ENCODE measurements at regions not wholly inside any gene's neighbourhood (a gene's known extent, or its start where the extent isn't known, plus 50 kb on each side); places are given as distances from the start of the nearest gene placed in this dataset.

GRCh38 chr6:14921878-14922671 lies 323.8 kb upstream of the JARID2 start:
- H3K36me3 Mint-ChIP-seq = no peaks in the 10 kb centered on the region
- H3K27me3 Mint-ChIP-seq = peaks cover 2% of the 10 kb centered on the region
- no peaks in the 10 kb centered on the region for H3K9me3 Mint-ChIP-seq
- H3K4me3 Mint-ChIP-seq = peak overlapping the region in 1 of 4 donors; percentile 60
- no peak overlapping the region for H3K27ac Mint-ChIP-seq
- H3K4me1 Mint-ChIP-seq = peaks cover 0 to 10% (median 9%) of the 10 kb centered on the region in 3 donors

GRCh38 chr6:14922706-14923460 lies 323.0 kb upstream of the JARID2 start:
- Mint-ChIP-seq H3K9me3 (no peaks in the 10 kb centered on the region), H3K27ac (no peak overlapping the region), H3K27me3 (peaks cover 2% of the 10 kb centered on the region), H3K36me3 (no peaks in the 10 kb centered on the region), H3K4me1 (peaks cover 0 to 10% (median 9%) of the 10 kb centered on the region in 3 donors), H3K4me3 (peak overlapping the region in 1 of 4 donors; percentile 60)

- Mint-ChIP-seq H3K4me1 (peaks cover 0 to 11% (median 9%) of the 10 kb centered on the region in 3 donors), H3K9me3 (no peaks in the 10 kb centered on the region), H3K27ac (no peak overlapping the region), H3K27me3 (peaks cover 2% of the 10 kb centered on the region), H3K36me3 (peaks cover 2% of the 10 kb centered on the region), H3K4me3 (no peak overlapping the region)
Observed at GRCh38 chr6:14924126-14925024, 321.5 kb upstream of the JARID2 start.

GRCh38 chr6:14925025-14925698 lies 320.7 kb upstream of the JARID2 start:
- Mint-ChIP-seq H3K36me3 (peaks cover 2% of the 10 kb centered on the region), H3K27ac (no peak overlapping the region), H3K9me3 (no peaks in the 10 kb centered on the region)

GRCh38 chr6:14925699-14926026 lies 320.2 kb upstream of the JARID2 start:
- Mint-ChIP-seq H3K9me3 (no peaks in the 10 kb centered on the region), H3K4me3 (no peak overlapping the region), H3K27ac (peak overlapping the region in 1 of 3 donors; percentile 11), H3K27me3 (peaks cover 2% of the 10 kb centered on the region), H3K36me3 (peaks cover 2% of the 10 kb centered on the region), H3K4me1 (peaks cover 5 to 13% (median 9%) of the 10 kb centered on the region in 3 donors)

More at GRCh38 chr6:14925025-14925698, 320.7 kb upstream of the JARID2 start:
- H3K4me3 Mint-ChIP-seq = no peak overlapping the region
- peaks cover 2% of the 10 kb centered on the region for H3K27me3 Mint-ChIP-seq
- H3K4me1 Mint-ChIP-seq = peaks cover 2 to 13% (median 9%) of the 10 kb centered on the region in 3 donors

- peaks cover 2 to 6% (median 5%) of the 10 kb centered on the region in 3 donors for H3K4me1 Mint-ChIP-seq
- H3K4me3 Mint-ChIP-seq = no peak overlapping the region
- peaks cover 0 to 3% (median 0%) of the 10 kb centered on the region in 3 donors for H3K9me3 Mint-ChIP-seq
- peak overlapping the region in 1 of 3 donors; percentile 5 for H3K27ac Mint-ChIP-seq
- H3K36me3 Mint-ChIP-seq = peaks cover 3% of the 10 kb centered on the region
- H3K27me3 Mint-ChIP-seq = peaks cover 1% of the 10 kb centered on the region
Observed at GRCh38 chr6:14927398-14927797, 318.5 kb upstream of the JARID2 start.

- H3K27ac Mint-ChIP-seq = no peak overlapping the region
- H3K4me3 Mint-ChIP-seq = no peak overlapping the region
- peaks cover 0 to 5% (median 4%) of the 10 kb centered on the region in 3 donors for H3K4me1 Mint-ChIP-seq
- no peaks in the 10 kb centered on the region for H3K27me3 Mint-ChIP-seq
- peaks cover 0 to 3% (median 0%) of the 10 kb centered on the region in 3 donors for H3K9me3 Mint-ChIP-seq
- peaks cover 5% of the 10 kb centered on the region for H3K36me3 Mint-ChIP-seq
Observed at GRCh38 chr6:14929291-14929690, 316.6 kb upstream of the JARID2 start.

- Mint-ChIP-seq H3K27ac (no peak overlapping the region), H3K9me3 (peaks cover 0 to 3% (median 0%) of the 10 kb centered on the region in 3 donors), H3K4me1 (peaks cover 0 to 5% (median 4%) of the 10 kb centered on the region in 3 donors), H3K27me3 (no peaks in the 10 kb centered on the region), H3K36me3 (peaks cover 5% of the 10 kb centered on the region), H3K4me3 (peak overlapping the region in 1 of 4 donors; percentile 9)
Observed at GRCh38 chr6:14930366-14930989, 315.4 kb upstream of the JARID2 start.

GRCh38 chr6:14932485-14933182 lies 313.2 kb upstream of the JARID2 start:
- peaks cover 0 to 5% (median 4%) of the 10 kb centered on the region in 3 donors for H3K4me1 Mint-ChIP-seq

GRCh38 chr6:14933183-14933544 lies 312.7 kb upstream of the JARID2 start:
- no peak overlapping the region for H3K27ac Mint-ChIP-seq
- H3K4me1 Mint-ChIP-seq = peaks cover 0 to 5% (median 4%) of the 10 kb centered on the region in 3 donors
- H3K4me3 Mint-ChIP-seq = no peak overlapping the region
- peaks cover 0 to 3% (median 0%) of the 10 kb centered on the region in 3 donors for H3K9me3 Mint-ChIP-seq
- H3K27me3 Mint-ChIP-seq = no peaks in the 10 kb centered on the region
- H3K36me3 Mint-ChIP-seq = peaks cover 3% of the 10 kb centered on the region

More at GRCh38 chr6:14932485-14933182, 313.2 kb upstream of the JARID2 start:
- H3K4me3 Mint-ChIP-seq = peak overlapping the region in 1 of 4 donors; percentile 30
- H3K27ac Mint-ChIP-seq = no peak overlapping the region
- peaks cover 0 to 3% (median 0%) of the 10 kb centered on the region in 3 donors for H3K9me3 Mint-ChIP-seq
- H3K27me3 Mint-ChIP-seq = no peaks in the 10 kb centered on the region
- H3K36me3 Mint-ChIP-seq = peaks cover 5% of the 10 kb centered on the region

GRCh38 chr6:14934013-14934412 lies 311.9 kb upstream of the JARID2 start:
- Mint-ChIP-seq H3K9me3 (peaks cover 0 to 3% (median 0%) of the 10 kb centered on the region in 3 donors), H3K27ac (no peak overlapping the region), H3K36me3 (peaks cover 3% of the 10 kb centered on the region), H3K27me3 (peaks cover 1% of the 10 kb centered on the region), H3K4me3 (no peak overlapping the region), H3K4me1 (peaks cover 3 to 6% (median 5%) of the 10 kb centered on the region in 3 donors)

- Mint-ChIP-seq H3K27me3 (peaks cover 1% of the 10 kb centered on the region), H3K27ac (no peak overlapping the region), H3K4me3 (no peak overlapping the region), H3K4me1 (peaks cover 2 to 5% (median 3%) of the 10 kb centered on the region in 3 donors), H3K36me3 (peaks cover 3% of the 10 kb centered on the region), H3K9me3 (peaks cover 0 to 3% (median 0%) of the 10 kb centered on the region in 3 donors)
Observed at GRCh38 chr6:14934844-14935243, 311.0 kb upstream of the JARID2 start.

GRCh38 chr6:14936861-14937260 lies 309.0 kb upstream of the JARID2 start:
- Mint-ChIP-seq H3K4me3 (no peak overlapping the region), H3K36me3 (peaks cover 3% of the 10 kb centered on the region), H3K9me3 (peaks cover 0 to under 1% (median 0%) of the 10 kb centered on the region in 3 donors), H3K4me1 (peaks cover 0 to 3% (median 2%) of the 10 kb centered on the region in 3 donors), H3K27ac (no peak overlapping the region), H3K27me3 (peaks cover 1% of the 10 kb centered on the region)

Data from IgD-negative memory B cell (primary cell).